ENCODE measurements at regions not wholly inside any gene's neighbourhood (a gene's known extent, or its start where the extent isn't known, plus 50 kb on each side); places are given as distances from the start of the nearest gene placed in this dataset.

- no peak for TF ChIP-seq CTCF (IDR thresholded peaks at IDR 0.05)
- TF ChIP-seq EP300 (IDR thresholded peaks at IDR 0.05; ENCODE audit: low read depth): no peak
These were observed 477.0 kb downstream of the GBA3 start for GRCh38 chr4:23169608-23170311.

Measured in transverse colon (tissue), 3 donors.